HPDE6-E6E7 (cell line): ENCODE measurements at regions not wholly inside any gene's neighbourhood (a gene's known extent, or its start where the extent isn't known, plus 50 kb on each side); places are given as distances from the start of the nearest gene placed in this dataset.
A peak's percentile ranks its signal among the peaks of the same experiment; 100 is the strongest.

Experiments used
- DNase-seq: peaks from one replicate; pipeline ENCODE4 v3.0.0; 2011; ENCODE audit warnings: missing footprints; ENCODE audit errors: extremely low spot score

GRCh38 chr2:138853761-138854160, 73.6 kb upstream of the NXPH2 start:
- DNase-seq = no peak

DNA sequence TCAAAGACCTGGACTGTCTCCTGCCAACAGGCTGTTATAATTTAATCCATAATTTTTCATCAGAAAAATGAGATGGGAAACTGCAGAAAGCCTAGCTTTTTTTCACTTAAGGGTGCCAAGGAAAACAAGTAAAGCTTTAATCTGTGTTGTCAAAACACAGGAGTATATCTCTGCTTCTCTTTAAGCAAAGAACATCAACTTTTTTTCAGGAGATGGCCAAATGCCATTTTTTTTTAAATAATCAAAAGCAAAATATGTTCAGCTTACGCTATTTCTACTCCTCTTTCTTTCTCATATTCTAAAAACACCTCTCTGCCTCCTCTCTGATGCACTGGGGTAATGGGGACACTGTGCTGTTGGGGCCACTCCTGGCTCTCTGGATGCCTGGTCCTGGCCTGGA, 73.1 kb upstream of the NXPH2 start:
- DNase-seq = no peak

DNA sequence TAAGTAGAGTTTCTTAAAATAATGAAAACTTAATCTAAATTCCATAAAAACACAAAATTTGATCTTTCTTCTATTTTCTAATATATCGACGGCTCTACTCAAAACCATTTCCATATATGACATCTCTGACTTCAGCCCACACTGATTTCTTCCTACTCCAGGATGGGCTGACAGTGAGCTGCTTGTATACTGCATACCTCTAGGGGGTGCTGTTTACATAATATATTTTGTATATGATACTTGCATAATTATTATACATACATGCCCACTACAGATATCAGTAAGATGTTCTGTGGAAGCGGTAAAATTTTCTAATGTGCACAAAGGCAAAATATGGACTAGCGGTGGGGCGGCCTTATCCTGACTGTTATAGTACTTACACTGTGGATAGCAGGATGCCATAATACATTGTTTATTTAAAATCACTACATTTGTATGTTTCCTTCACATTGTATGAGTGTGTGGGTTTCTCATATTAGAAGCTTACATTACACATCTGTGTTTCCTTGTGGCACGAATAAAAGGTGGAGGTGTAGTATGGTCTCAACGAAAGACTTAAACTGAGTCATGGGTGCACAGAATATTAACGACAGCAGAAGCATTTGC, 66.1 kb upstream of the NXPH2 start:
- DNase-seq = peak; percentile 39

- DNase-seq = no peak
Observed at GRCh38 chr2:138842341-138842740, 62.2 kb upstream of the NXPH2 start.

DNA sequence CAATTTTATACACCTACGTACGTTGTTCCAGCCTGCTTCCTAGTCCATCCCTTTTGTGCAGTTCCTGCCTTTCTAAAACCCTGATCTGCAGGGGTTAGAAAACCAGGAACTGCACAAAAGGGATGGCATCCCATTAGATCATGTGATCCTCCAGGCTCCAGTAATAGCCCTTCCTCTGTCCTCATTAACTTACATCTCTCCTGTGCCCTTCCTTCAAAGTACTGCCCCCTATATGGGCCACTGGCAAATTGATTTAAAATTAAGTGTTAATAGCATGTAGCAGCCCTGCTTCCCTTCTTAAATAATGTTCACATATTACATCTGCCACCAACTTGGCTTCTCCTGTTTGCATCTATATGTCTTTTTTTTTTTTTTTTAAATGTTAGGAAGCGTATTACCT, 61.3 kb upstream of the NXPH2 start:
- DNase-seq = no peak

DNA sequence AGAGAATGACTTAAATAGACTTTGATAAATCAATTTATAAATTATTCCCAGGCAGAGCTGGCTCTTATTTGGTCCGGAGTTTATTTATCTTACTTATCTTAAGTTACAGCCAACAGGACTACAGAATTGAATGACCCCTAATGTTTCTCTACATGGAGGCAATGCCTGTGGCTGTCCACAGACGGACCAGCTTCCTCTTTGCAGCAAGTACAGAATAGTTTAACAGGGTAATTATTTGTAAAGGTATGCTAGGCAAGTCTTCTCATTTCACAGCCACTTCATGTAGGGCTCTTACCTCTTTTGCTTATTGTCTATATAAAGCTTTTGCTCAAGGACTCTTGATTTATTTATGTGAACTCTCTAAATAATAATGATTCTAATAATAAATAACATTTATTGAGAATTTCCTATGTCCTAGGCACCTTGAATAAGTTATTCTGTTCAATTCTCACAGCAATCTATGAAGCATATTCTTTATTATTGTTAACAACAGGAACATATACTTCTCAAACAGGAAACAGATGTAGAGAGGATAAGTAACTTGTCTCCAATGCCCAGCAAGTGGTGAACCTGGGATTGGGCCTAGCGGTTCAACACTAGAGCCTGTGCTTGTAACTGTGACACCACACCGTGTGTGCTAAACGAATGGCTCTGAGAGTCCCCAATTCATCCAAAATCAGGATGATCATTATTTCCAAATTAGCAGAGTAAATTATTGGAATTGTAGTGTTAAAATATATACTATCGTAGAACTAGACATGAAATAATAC, 58.8 kb upstream of the NXPH2 start:
- DNase-seq = no peak

- no peak for DNase-seq
Observed at GRCh38 chr2:138831691-138832090, 51.5 kb upstream of the NXPH2 start.

DNA sequence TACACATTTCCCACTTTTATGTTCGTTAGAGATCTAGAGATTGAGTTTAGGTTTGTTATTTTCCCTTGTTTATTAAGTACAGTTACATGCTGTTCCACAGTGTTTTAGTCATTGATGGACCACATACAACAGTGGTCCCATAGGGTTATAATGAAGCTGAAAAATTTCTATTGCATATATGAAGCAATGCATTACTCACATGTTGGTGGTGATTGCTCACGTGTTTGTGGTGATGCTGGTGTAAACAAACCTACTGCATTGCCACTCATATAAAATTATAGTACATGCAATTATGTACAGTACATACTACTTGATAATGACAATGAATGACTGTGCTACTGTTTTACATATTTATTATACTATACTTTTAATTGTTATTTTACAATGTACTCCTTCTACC, 51.0 kb upstream of the NXPH2 start:
- no peak for DNase-seq

- DNase-seq = no peak
Observed at GRCh38 chr2:138830547-138830946, 50.4 kb upstream of the NXPH2 start.
